Activated T-cell treated with anti-CD3 and anti-CD28 coated beads, Interleukin-2, amount 50 U/mL, for 24 hours (primary cell): ENCODE measurements at regions not wholly inside any gene's neighbourhood (a gene's known extent, or its start where the extent isn't known, plus 50 kb on each side); places are given as distances from the start of the nearest gene placed in this dataset.

Source experiments
- DNase-seq: peaks from one replicate; pipeline ENCODE4 v3.0.0-alpha.2; 2020
- H3K27ac Mint-ChIP-seq: 2 replicates; pipeline ENCODE4 v1.8.0; 2020; ENCODE audit warnings: mild to moderate bottlenecking, mixed read lengths
- H3K27me3 Mint-ChIP-seq: 2 replicates; pipeline ENCODE4 v1.8.0; 2020; ENCODE audit warnings: mixed read lengths
- H3K36me3 Mint-ChIP-seq: 2 replicates; pipeline ENCODE4 v1.8.0; 2020; ENCODE audit warnings: low read depth, mixed read lengths
- H3K4me1 Mint-ChIP-seq: 2 replicates; pipeline ENCODE4 v1.8.0; 2020; ENCODE audit warnings: low read depth, mixed read lengths
- H3K4me3 Mint-ChIP-seq: 2 replicates; pipeline ENCODE4 v1.8.0; 2020; ENCODE audit warnings: mild to moderate bottlenecking, moderate library complexity, mixed read lengths
- H3K9me3 Mint-ChIP-seq: 2 replicates; pipeline ENCODE4 v1.8.0; 2020; ENCODE audit warnings: mixed read lengths

DNA sequence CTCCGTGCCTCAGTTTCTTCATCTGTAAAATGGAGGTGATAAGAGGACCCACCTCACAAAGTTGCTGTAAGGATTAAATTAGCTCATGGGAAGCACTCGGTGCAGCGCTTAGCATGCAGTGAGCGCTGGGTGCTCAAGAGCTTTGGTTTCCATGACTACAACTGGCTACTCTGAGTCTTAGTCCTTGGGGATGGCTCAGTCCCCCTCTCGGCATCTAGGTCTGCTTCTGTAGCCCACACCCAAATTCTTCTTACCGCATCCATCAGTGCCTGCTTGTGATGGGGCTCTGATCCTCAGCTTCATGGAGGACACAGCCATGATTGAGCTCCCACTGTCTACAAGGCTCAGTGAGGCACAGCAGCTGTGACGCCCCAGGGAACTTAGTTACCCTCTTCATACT lies 159.0 kb downstream of the ACTL8 start:
- peaks cover 58% of the 10 kb centered on the region for H3K27me3 Mint-ChIP-seq
- H3K9me3 Mint-ChIP-seq: no peaks in the 10 kb centered on the region
- no peaks in the 10 kb centered on the region for H3K4me1 Mint-ChIP-seq
- no peak for DNase-seq
- H3K27ac Mint-ChIP-seq: no peak overlapping the region
- no peaks in the 10 kb centered on the region for H3K36me3 Mint-ChIP-seq
- no peak overlapping the region for H3K4me3 Mint-ChIP-seq

DNA sequence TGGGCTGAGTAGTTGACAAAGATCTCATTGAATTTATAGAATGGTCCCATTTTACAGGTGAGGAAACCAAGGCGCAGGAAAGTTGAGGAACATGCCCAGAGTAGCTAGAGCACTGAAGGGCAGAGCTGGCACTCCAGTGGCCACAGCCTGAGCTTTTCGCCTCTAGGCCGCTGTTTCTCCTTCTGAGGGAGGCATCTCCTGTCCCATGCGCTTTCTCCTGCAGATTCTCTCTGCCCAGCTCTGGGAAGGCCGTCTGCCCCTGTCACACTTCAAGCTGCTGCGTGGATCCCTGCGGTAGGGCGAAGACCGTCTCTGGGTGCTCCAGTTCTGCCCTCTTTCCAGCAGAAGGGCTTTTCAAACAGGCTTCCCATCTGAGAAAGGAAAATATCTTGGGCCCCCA lies 159.9 kb downstream of the ACTL8 start:
- no peak overlapping the region for H3K4me3 Mint-ChIP-seq
- H3K36me3 Mint-ChIP-seq: no peaks in the 10 kb centered on the region
- H3K4me1 Mint-ChIP-seq: no peaks in the 10 kb centered on the region
- no peak overlapping the region for H3K27ac Mint-ChIP-seq
- DNase-seq: no peak
- H3K27me3 Mint-ChIP-seq: peaks cover 54% of the 10 kb centered on the region
- no peaks in the 10 kb centered on the region for H3K9me3 Mint-ChIP-seq

DNA sequence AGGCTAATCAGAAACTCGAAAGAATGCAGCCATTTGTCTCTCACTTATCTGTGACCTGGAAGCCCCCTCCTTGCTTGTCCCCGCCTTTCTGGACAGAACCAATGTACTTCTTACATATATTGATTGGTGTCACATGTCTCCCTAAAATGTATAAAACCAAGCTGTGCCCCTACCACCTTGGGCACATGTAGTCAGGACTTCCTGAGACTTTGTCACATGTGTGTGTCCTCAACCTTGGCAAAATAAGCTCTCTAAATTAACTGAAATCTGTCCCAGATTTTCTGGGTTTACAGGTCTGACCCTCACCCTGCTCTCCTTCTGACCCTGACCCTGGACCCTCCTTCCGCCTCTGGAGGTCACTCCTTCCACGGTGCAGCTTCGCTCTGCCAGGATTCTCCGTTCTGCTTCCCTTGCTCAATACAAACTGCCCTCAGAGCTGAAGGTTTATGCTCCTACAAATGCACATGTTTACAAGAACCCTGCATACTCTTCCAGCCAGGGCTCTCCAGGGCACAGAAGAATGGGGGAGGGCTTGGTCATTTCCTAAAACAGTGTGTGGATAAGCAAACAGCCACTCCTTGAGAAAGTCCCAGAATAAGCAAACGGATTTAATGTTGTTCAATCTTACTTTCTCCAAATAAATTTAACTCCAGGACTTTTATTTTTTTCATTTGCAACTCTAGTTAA lies 160.5 kb downstream of the ACTL8 start:
- H3K27me3 Mint-ChIP-seq: peaks cover 54% of the 10 kb centered on the region
- no peak for DNase-seq
- no peaks in the 10 kb centered on the region for H3K36me3 Mint-ChIP-seq
- H3K4me1 Mint-ChIP-seq: no peaks in the 10 kb centered on the region
- no peaks in the 10 kb centered on the region for H3K9me3 Mint-ChIP-seq
- H3K4me3 Mint-ChIP-seq: no peak overlapping the region
- no peak overlapping the region for H3K27ac Mint-ChIP-seq

DNA sequence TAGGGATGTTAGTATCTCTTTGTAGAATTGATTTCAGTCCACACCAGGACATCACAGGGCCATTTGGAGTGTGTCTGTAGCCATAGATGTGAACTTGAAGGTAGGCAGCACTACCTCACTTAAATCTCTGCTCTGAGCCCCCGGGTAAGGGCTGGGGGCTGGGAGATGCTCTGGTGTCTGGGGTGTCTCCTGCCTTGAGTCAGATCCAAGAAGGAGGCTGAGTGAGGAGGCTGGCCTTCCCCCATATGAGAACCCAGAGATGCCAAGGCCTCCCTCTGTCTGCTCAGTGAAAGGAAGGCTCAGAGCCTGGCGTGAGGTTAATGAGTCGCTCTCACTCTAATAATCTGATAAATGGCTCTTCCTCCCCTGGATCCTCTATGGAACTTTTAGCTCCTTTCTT lies 161.6 kb downstream of the ACTL8 start:
- no peak overlapping the region for H3K27ac Mint-ChIP-seq
- H3K27me3 Mint-ChIP-seq: peaks cover 58% of the 10 kb centered on the region
- no peak overlapping the region for H3K4me3 Mint-ChIP-seq
- no peak for DNase-seq
- no peaks in the 10 kb centered on the region for H3K9me3 Mint-ChIP-seq
- no peaks in the 10 kb centered on the region for H3K36me3 Mint-ChIP-seq
- no peaks in the 10 kb centered on the region for H3K4me1 Mint-ChIP-seq

DNA sequence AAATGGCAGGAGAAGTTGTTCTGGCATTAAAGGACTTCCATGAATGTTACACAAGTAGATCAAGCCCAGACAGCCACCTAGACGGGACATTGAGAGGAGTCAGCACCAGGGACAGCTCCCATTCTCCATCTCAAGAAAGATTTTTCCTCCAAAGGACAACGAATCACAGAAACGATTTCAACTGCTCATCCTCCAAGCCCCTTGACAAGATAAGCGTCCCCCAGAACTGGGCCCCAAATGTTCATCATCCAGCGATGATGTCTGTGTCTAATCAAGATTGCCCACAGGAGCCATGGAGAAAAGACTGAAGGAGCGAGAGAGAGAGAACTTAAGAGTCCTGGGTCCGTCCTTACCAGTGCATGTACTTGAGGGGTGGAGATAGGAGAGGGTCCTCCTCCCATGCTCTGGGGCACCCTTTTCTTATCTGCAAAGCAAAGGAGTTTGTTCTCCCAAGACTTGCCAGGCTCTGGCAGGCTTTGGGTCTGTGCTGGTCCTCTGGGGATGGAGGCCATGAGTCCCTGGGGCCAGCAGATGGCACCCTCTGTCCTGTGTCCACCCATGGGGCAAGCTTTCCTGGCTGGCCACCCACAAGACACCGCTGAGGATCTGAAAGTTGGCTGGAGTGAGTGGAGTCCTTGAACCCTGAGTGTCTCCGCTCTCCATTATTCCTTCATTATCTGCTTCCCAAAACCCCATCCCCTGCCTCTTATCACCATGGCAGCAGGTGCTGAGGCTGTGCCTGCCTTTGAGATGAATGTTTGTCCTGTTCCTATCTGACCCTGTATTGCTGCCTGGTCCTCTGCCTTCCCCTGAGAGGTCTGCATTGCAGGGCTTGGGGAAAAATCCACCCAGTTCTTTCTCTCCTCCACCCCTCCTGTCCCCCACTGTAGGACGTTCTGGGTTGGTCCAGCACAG lies 164.6 kb downstream of the ACTL8 start:
- Mint-ChIP-seq H3K27ac (no peak overlapping the region), H3K36me3 (no peaks in the 10 kb centered on the region), H3K9me3 (no peaks in the 10 kb centered on the region), H3K27me3 (peaks cover 69% of the 10 kb centered on the region), H3K4me3 (no peak overlapping the region), H3K4me1 (no peaks in the 10 kb centered on the region)
- no peak for DNase-seq

DNA sequence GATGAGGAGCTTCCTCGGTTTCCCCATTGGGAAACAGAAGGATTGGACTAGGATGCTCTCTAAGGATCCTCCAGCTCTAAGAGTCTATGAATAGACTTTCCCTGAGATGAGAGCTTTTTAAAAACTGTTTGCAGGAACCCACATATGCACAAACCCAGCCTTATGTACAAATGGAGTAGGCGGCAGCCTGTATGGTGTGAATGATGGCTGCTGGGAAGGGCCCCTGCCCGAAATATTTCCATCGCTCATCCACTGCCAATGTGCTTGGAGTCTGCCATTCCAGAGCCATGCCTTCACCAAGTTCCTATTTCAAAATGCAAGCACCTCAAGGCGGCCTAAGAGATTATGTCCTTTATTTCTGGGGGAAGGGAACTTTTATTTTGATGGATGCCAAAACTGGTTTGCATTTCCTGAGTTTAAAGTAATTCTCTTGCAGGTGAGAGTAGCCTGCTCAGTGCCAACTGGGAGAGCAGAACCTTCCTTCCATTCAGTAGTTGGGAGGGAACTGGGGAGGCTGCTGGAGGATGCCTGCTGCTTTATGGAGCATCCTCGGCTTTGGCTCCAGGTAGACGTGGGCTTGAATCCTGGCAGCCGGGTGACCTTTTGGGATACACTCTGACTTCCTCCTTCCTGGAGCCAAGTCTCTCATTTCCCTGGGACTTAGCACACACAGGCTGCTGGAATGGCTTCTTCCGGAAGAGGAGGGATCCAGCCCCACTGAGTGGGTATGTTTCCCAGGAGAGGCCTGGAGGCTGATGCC lies 165.9 kb downstream of the ACTL8 start:
- Mint-ChIP-seq H3K36me3 (no peaks in the 10 kb centered on the region), H3K9me3 (no peaks in the 10 kb centered on the region), H3K4me1 (no peaks in the 10 kb centered on the region), H3K27me3 (peaks cover 71% of the 10 kb centered on the region), H3K27ac (no peak overlapping the region), H3K4me3 (no peak overlapping the region)
- no peak for DNase-seq

DNA sequence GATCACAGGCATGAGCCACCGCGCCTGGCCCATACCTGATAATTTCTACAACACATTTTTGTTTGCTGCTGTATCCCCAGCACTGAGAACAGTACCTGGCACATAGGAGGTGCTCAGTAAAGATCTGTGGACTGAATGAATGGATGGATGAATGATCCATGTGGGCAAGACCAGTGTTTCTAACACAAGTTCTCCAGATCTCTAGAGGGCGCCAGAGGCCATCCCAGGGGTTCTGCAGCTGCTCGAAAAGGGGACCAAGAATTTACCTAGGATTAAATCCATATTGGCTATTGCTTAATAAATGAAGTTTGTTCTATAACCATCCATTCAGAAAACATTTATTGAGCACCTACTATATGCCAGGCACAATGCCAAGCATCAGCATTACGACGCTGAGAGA lies 167.7 kb downstream of the ACTL8 start:
- H3K27me3 Mint-ChIP-seq: peaks cover 73% of the 10 kb centered on the region
- no peaks in the 10 kb centered on the region for H3K36me3 Mint-ChIP-seq
- no peak overlapping the region for H3K4me3 Mint-ChIP-seq
- H3K9me3 Mint-ChIP-seq: no peaks in the 10 kb centered on the region
- H3K27ac Mint-ChIP-seq: no peak overlapping the region
- DNase-seq: no peak
- no peaks in the 10 kb centered on the region for H3K4me1 Mint-ChIP-seq

DNA sequence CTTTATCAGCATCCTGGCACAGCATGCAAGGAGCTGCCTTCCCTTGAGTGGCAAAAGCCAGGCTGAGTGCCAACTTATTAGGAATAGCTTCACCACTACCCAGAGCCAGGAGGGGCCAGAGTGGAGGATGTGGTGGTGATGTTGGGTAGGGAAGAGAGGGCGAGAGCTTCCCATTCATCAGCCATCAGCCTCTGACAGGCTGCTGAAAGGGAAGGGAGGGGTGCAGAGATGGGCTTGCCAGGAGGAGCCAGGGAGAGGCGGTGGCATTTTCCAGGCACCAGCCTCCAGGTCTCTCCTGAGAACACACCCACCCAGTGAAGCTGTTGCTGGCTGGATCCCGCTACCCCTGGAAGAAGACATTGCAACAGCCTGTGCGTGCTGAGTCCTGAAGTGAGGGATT lies 168.5 kb downstream of the ACTL8 start:
- Mint-ChIP-seq H3K9me3 (no peaks in the 10 kb centered on the region), H3K27me3 (peaks cover 66% of the 10 kb centered on the region), H3K4me1 (no peaks in the 10 kb centered on the region), H3K36me3 (no peaks in the 10 kb centered on the region), H3K4me3 (no peak overlapping the region), H3K27ac (no peak overlapping the region)
- no peak for DNase-seq

DNA sequence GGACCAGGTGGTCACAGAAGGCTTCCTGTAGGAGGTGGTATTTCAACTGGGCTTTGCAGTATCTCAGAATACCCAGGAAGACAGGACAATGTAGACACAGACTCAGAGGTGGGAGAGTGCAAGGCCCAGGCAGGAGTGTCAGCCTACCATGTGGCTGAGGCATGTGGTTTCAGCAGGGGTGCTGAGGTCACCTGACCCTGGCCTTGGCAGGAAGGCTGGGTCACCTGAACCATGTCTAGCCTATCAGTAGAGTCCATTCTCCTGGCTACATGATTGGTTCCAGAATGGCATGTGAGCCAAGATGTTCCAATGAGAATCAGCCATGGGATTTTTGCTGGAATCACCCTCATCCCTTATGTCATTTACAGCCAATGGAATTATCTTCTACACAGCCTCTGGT lies 169.4 kb downstream of the ACTL8 start:
- H3K27me3 Mint-ChIP-seq: peaks cover 64% of the 10 kb centered on the region

DNA sequence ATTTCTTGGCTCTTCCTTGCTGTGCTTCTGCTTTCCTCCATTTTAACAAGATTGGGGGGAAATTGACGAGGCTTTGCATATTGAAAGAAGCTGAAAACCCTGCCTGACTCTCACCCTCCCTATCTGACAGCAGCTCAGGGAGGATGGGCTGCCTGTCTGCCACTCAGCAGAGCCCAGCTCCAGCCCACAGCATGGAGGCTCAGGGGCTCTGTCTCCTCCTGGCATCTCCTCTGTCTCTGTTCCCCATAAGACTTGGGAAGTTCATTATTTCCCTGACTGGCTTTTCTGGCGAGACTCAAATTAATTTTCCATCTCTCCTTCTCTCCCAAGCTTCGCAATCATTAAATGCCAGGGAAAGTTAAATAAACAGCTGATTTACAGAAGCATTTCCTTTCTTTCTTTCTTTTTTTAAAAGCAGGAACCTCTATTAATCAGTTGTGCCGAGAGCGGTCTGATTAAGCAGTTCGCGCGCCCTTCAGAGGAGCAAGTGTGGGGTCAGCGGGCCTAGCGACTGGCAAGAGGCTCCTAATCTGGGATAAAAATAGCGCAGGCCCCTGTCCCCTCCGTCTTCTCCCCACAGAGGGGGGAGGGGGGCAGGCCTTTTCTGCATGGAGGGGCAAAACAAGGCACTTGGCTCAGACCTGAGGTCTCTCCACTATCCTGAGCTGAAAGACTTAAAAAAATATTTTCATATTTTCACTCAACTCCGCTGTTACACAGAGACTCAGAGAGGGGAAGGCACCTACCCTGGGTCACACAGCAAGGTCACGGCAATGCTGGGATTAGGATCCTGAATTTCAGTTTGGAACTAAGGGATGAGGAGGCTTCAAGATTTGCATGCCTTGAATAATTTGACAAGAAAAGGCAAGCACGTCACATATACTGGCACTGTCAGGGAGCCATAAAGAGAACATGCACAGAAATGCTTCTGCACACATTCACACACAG lies 170.4 kb downstream of the ACTL8 start:
- Mint-ChIP-seq H3K4me3 (no peak overlapping the region), H3K27ac (no peak overlapping the region), H3K4me1 (no peaks in the 10 kb centered on the region), H3K36me3 (no peaks in the 10 kb centered on the region), H3K9me3 (no peaks in the 10 kb centered on the region), H3K27me3 (peaks cover 60% of the 10 kb centered on the region)
- DNase-seq: no peak

More for the DNA sequence above, 169.4 kb downstream of the ACTL8 start:
- DNase-seq: no peak
- Mint-ChIP-seq H3K4me1 (no peaks in the 10 kb centered on the region), H3K9me3 (no peaks in the 10 kb centered on the region), H3K27ac (no peak overlapping the region), H3K4me3 (no peak overlapping the region), H3K36me3 (no peaks in the 10 kb centered on the region)

DNA sequence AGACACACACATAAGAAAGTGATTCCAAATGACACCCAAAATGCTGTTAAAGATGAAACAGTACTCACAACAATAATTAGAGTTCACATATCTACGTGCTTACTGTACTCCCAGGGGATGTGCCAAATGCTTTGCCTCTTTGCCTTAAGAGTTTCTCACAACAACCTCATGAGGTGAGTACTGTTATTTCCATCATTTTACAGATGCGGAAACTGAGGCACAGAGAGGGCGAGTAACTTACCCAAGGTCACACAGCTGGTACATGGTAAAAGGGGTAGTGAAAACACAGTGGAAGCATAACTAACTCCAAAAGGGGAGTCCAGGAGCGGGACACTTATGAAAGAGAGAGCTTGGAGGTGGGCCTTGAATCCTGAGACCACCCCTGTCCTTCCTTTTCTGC lies 171.8 kb downstream of the ACTL8 start:
- Mint-ChIP-seq H3K9me3 (no peaks in the 10 kb centered on the region), H3K36me3 (no peaks in the 10 kb centered on the region), H3K27me3 (peaks cover 54% of the 10 kb centered on the region), H3K27ac (no peak overlapping the region), H3K4me3 (no peak overlapping the region), H3K4me1 (no peaks in the 10 kb centered on the region)
- DNase-seq: no peak

DNA sequence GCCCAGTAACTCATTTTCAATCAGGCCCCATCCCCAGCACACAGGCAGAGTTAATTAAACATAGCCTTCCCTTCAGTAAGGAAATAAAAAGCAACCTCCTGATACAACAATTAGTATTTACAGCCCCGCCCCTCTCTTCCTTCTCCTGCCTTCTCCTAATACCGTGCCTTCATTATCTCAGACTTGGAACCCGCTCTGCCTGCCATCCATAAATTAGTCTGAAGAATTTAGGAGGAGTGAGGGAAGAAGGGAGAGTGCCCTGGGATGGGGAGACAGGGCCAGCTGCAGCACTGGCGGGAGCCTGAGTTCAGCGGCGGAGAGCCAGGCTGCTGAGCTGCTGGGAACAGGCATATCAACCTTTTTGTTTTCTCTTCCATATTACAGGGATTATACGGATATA lies 172.8 kb downstream of the ACTL8 start:
- H3K9me3 Mint-ChIP-seq: peaks cover 2% of the 10 kb centered on the region
- no peak for DNase-seq
- no peaks in the 10 kb centered on the region for H3K4me1 Mint-ChIP-seq
- peaks cover 45% of the 10 kb centered on the region for H3K27me3 Mint-ChIP-seq
- no peak overlapping the region for H3K27ac Mint-ChIP-seq
- H3K4me3 Mint-ChIP-seq: no peak overlapping the region
- H3K36me3 Mint-ChIP-seq: no peaks in the 10 kb centered on the region

DNA sequence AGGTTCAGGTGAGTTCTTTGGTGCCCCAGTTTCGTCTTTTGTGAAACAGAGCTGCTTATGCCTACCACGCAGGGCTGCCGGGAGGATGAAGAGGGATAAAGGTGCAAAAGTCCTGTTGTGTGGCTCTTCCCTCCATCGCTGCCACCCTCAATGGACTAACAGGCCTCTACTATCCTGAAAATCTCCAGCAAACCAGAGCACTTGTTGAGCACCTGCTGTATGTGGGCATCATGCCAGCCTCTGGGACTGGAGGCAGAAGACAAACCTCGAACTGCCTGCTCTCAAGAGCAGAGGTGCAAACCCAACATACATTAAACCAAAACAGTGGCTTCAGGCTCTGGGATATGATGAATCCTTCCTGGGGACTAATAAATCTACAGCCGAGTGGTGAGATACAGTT lies 174.1 kb downstream of the ACTL8 start:
- H3K27ac Mint-ChIP-seq: no peak overlapping the region
- H3K4me1 Mint-ChIP-seq: no peaks in the 10 kb centered on the region
- H3K27me3 Mint-ChIP-seq: peaks cover 33% of the 10 kb centered on the region
- peaks cover 2% of the 10 kb centered on the region for H3K9me3 Mint-ChIP-seq
- H3K36me3 Mint-ChIP-seq: no peaks in the 10 kb centered on the region
- no peak overlapping the region for H3K4me3 Mint-ChIP-seq
- DNase-seq: no peak

DNA sequence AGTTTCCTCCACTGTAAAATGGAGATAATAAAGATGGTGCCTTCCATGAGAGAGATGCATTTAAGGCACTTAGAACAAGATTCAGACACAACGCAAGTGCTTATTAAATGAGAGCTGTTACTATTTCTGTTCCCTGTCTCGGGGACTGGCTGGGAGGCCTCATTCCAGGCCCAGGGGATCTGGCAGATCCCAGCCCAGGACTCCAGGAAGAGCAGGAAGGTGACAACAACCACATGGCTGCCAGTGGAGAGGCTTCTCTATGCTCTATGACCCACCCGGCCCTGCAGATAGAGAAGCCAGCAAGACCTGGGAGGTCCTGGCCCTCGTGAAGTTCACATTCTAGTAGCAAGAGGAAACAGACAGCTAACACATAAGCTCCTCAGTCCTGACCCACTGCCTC lies 175.5 kb downstream of the ACTL8 start:
- DNase-seq: no peak
- Mint-ChIP-seq H3K27ac (no peak overlapping the region), H3K4me1 (no peaks in the 10 kb centered on the region), H3K4me3 (no peak overlapping the region), H3K27me3 (peaks cover 26% of the 10 kb centered on the region), H3K36me3 (no peaks in the 10 kb centered on the region), H3K9me3 (peaks cover 2% of the 10 kb centered on the region)
